GM19351 (cell line): ENCODE measurements at regions not wholly inside any gene's neighbourhood (a gene's known extent, or its start where the extent isn't known, plus 50 kb on each side); places are given as distances from the start of the nearest gene placed in this dataset.

Source experiments
- ATAC-seq: cut with Tn5 transposase; IDR thresholded peaks from one replicate; pipeline ENCODE4 v1.9.1; 2021; ENCODE audit warnings: mild to moderate bottlenecking, moderate library complexity; ENCODE audit not compliant: unreplicated experiment

- ATAC-seq: no peak
Measured at GRCh38 chr10:111706331-111706730, 477.2 kb downstream of the GPAM start.

- no peak for ATAC-seq
Measured at GRCh38 chr10:111707076-111707475, 476.5 kb downstream of the GPAM start.

GRCh38 chr10:111709603-111710002, 474.0 kb downstream of the GPAM start:
- ATAC-seq: no peak

- no peak for ATAC-seq
Measured at GRCh38 chr10:111716032-111716431, 467.5 kb downstream of the GPAM start.

GRCh38 chr10:111724121-111724520, 459.4 kb downstream of the GPAM start:
- no peak for ATAC-seq

GRCh38 chr10:111725050-111725449, 458.5 kb downstream of the GPAM start:
- ATAC-seq: no peak

- no peak for ATAC-seq
Measured at GRCh38 chr10:111732166-111732785, 451.3 kb downstream of the GPAM start.

- ATAC-seq: no peak
Measured at GRCh38 chr10:111739125-111739873, 444.3 kb downstream of the GPAM start.

GRCh38 chr10:111739874-111740139, 443.8 kb downstream of the GPAM start:
- no peak for ATAC-seq

- no peak for ATAC-seq
Measured at GRCh38 chr10:111745982-111746381, 437.6 kb downstream of the GPAM start.

GRCh38 chr10:111747751-111748150, 435.8 kb downstream of the GPAM start:
- ATAC-seq: no peak

- no peak for ATAC-seq
Measured at GRCh38 chr10:111748184-111748583, 435.4 kb downstream of the GPAM start.

GRCh38 chr10:111750165-111750849, 433.3 kb downstream of the GPAM start:
- no peak for ATAC-seq

- peak; percentile 88 for ATAC-seq
Measured at GRCh38 chr10:111756217-111757061, 427.1 kb downstream of the GPAM start.

- ATAC-seq: no peak
Measured at GRCh38 chr10:111758593-111758992, 425.0 kb downstream of the GPAM start.

GRCh38 chr10:111762114-111762513, 421.5 kb downstream of the GPAM start:
- ATAC-seq: no peak

GRCh38 chr10:111765216-111765615, 418.3 kb downstream of the GPAM start:
- no peak for ATAC-seq

GRCh38 chr10:111766464-111766863, 417.1 kb downstream of the GPAM start:
- ATAC-seq: no peak

GRCh38 chr10:111767661-111768060, 415.9 kb downstream of the GPAM start:
- no peak for ATAC-seq

GRCh38 chr10:111773950-111774349, 409.6 kb downstream of the GPAM start:
- no peak for ATAC-seq

- no peak for ATAC-seq
Measured at GRCh38 chr10:111774486-111774885, 409.1 kb downstream of the GPAM start.
